ENCODE measurements at regions not wholly inside any gene's neighbourhood (a gene's known extent, or its start where the extent isn't known, plus 50 kb on each side); places are given as distances from the start of the nearest gene placed in this dataset.

DNA sequence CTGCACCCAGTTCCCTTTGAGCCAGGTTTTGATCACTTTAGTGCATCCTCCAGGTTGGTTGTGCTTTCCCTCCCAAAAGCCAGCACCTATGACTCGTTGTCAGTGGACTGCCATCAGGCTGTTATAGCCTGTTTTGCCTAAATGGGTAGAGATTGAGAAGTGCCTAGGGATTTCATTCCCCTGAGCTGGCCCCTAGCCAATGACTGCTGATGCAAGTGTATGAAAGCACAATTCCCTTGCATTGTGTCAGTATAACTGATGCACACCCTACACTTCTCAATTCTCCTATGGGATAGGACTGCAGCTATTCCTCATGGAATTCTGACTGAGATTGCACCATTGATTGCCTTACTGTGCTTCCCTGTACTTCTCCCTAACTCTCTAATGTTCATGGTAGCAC, 102.1 kb upstream of the ARPP21 start:
- in situ Hi-C loops (cut with HindIII; ENCODE audit: low pct_ligation_motif_present, low sequenced_read_pairs): no loop called here
- no peaks in the 10 kb centered on the region for H3K27me3 ChIP-seq (replicated peaks)
- no peak for DNase-seq
- no peaks in the 10 kb centered on the region for H3K36me3 ChIP-seq (replicated peaks)
- H3K4me3 ChIP-seq (ENCODE audit: low read depth, low read length): no peak overlapping the region
- TF ChIP-seq, protein P1, sequence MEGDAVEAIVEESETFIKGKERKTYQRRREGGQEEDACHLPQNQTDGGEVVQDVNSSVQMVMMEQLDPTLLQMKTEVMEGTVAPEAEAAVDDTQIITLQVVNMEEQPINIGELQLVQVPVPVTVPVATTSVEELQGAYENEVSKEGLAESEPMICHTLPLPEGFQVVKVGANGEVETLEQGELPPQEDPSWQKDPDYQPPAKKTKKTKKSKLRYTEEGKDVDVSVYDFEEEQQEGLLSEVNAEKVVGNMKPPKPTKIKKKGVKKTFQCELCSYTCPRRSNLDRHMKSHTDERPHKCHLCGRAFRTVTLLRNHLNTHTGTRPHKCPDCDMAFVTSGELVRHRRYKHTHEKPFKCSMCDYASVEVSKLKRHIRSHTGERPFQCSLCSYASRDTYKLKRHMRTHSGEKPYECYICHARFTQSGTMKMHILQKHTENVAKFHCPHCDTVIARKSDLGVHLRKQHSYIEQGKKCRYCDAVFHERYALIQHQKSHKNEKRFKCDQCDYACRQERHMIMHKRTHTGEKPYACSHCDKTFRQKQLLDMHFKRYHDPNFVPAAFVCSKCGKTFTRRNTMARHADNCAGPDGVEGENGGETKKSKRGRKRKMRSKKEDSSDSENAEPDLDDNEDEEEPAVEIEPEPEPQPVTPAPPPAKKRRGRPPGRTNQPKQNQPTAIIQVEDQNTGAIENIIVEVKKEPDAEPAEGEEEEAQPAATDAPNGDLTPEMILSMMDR (IDR thresholded peaks at IDR 0.05; ENCODE audit: low read depth, low read length, missing control alignments): no peak
- H3K27ac ChIP-seq: no peak overlapping the region

DNA sequence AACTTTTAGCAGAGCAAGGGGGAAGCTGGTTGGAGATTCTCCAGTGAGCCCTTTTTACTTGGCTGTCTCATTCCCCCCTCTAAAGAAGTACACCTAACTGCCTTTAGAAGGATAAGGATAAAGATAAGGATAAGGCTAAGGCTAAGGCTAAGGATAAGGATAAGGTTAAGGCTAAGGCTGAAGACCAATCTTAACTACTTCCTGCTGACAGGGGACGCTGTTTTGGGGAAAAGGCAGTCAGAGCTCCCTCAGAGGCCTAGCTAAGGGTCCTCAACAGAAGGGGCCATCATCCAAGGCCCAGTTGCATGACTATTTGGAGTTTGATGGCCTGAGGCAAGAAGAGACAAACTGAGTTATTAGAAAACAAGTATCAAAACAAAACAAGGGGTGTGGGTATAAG, 94.3 kb upstream of the ARPP21 start:
- DNase-seq: no peak
- Histone ChIP-seq H3K4me3 (ENCODE audit: low read depth, low read length) (no peak overlapping the region), H3K27ac (no peak overlapping the region), H3K27me3 (replicated peaks) (no peaks in the 10 kb centered on the region), H3K36me3 (replicated peaks) (no peaks in the 10 kb centered on the region)
- in situ Hi-C loops (cut with HindIII; ENCODE audit: low pct_ligation_motif_present, low sequenced_read_pairs): no loop called here
- TF ChIP-seq, protein P1 (IDR thresholded peaks at IDR 0.05; ENCODE audit: low read depth, low read length, missing control alignments): no peak

DNA sequence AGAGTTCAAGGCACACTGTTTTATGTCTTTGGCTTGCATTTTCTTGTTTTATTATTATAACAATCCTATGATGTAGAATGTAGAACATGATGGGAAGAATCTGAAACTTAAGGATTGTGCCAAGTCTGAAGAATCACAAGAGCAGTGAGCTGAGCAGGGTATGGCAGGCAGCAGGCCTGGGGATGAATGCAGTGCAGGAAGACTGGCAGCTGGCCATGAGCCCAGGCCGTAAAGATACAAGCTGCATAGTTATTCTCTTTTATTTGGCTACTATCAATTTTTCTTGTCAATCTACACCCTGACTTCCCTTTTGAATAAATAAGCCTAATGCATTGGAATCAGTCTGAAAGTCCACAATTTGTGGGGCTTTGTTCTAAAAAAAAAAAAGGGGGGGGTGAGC, 89.6 kb upstream of the ARPP21 start:
- Histone ChIP-seq H3K36me3 (replicated peaks) (no peaks in the 10 kb centered on the region), H3K4me3 (ENCODE audit: low read depth, low read length) (no peak overlapping the region), H3K27ac (no peak overlapping the region), H3K27me3 (replicated peaks) (no peaks in the 10 kb centered on the region)
- DNase-seq: no peak
- in situ Hi-C loops (cut with HindIII; ENCODE audit: low pct_ligation_motif_present, low sequenced_read_pairs): no loop called here
- TF ChIP-seq, protein P1 (IDR thresholded peaks at IDR 0.05; ENCODE audit: low read depth, low read length, missing control alignments): no peak

DNA sequence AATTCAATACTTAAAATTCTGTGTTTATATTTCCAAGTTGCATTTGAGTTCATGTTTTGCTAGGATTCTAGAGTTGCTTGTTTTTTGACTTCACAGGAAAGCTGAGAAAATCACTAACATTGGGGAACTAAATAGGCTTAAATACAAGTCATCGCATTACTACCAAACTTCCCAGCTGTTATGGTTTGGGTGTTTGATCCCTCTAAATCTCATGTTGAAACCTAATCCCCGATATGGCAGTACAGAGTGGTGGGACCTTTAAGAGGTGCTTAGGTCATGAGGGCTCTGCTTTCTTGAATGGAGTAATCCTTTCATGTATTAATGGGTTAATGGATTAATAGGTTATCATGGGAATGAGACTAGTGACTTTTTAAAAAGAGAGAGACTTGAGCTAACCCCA, 77.2 kb upstream of the ARPP21 start:
- Histone ChIP-seq H3K27me3 (replicated peaks) (no peaks in the 10 kb centered on the region), H3K36me3 (replicated peaks) (no peaks in the 10 kb centered on the region), H3K4me3 (ENCODE audit: low read depth, low read length) (no peak overlapping the region), H3K27ac (no peak overlapping the region)
- in situ Hi-C loops (cut with HindIII; ENCODE audit: low pct_ligation_motif_present, low sequenced_read_pairs): no loop called here
- no peak for DNase-seq
- TF ChIP-seq, protein P1 (IDR thresholded peaks at IDR 0.05; ENCODE audit: low read depth, low read length, missing control alignments): no peak

DNA sequence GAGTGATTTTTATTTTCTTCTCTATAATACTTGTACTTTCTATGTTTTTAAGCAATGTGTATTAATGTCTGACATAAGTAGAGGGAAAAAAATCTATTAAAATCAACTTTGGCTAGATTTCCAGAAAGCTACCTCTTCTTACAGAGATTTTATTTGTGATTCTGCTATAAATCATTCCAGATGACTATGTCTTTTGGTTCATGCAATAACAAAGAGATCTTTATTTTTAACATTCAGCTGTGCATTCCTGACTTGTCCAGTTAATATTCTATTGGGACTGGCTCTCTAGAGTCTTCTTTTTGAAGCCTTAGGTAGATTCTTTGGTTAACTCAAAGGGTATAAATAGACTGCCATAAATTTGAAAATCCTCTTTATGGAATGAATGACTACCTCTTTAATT, 74.3 kb upstream of the ARPP21 start:
- H3K27ac ChIP-seq: no peak overlapping the region
- TF ChIP-seq, protein P1 (IDR thresholded peaks at IDR 0.05; ENCODE audit: low read depth, low read length, missing control alignments): no peak
- H3K36me3 ChIP-seq (replicated peaks): no peaks in the 10 kb centered on the region
- H3K4me3 ChIP-seq (ENCODE audit: low read depth, low read length): no peak overlapping the region
- DNase-seq: no peak
- H3K27me3 ChIP-seq (replicated peaks): no peaks in the 10 kb centered on the region
- in situ Hi-C loops (cut with HindIII; ENCODE audit: low pct_ligation_motif_present, low sequenced_read_pairs): no loop called here

All from brain microvascular endothelial cell (primary cell).